ENCODE measurements at regions not wholly inside any gene's neighbourhood (a gene's known extent, or its start where the extent isn't known, plus 50 kb on each side); places are given as distances from the start of the nearest gene placed in this dataset.

GRCh38 chr6:92827104-92827503, 592.3 kb downstream of the EPHA7 start:
- no peaks in the 10 kb centered on the region for H4K20me1 ChIP-seq (ENCODE audit: insufficient read depth, low read length)

GRCh38 chr6:92826633-92827032, 592.7 kb downstream of the EPHA7 start:
- no peaks in the 10 kb centered on the region for H4K20me1 ChIP-seq (ENCODE audit: insufficient read depth, low read length)
- no peak overlapping the region for H3K4me2 ChIP-seq (ENCODE audit: low read depth, low read length)
- no peaks in the 10 kb centered on the region for H3K27me3 ChIP-seq (replicated peaks; ENCODE audit: insufficient read depth, low read length)
- H2AFZ ChIP-seq (ENCODE audit: low read length) = 0 out of 2 replicates have a peak overlapping the region, but pooled peaks have one; percentile 15
- H3K9me3 ChIP-seq (replicated peaks; ENCODE audit: insufficient read depth, low read length) = no peaks in the 10 kb centered on the region
- H3K36me3 ChIP-seq (replicated peaks; ENCODE audit: insufficient read depth, low read length) = no peaks in the 10 kb centered on the region
- no peaks in the 10 kb centered on the region for H3K79me2 ChIP-seq (ENCODE audit: low read length)
- no peaks in the 10 kb centered on the region for H3K4me1 ChIP-seq (ENCODE audit: low read length)
- no peak overlapping the region for H3K27ac ChIP-seq (ENCODE audit: low read length)
- no peaks in the 10 kb centered on the region for H3K9me2 ChIP-seq (replicated peaks; ENCODE audit: insufficient read depth, low read length)
- no peaks in the 10 kb centered on the region for H3F3A ChIP-seq (ENCODE audit: insufficient read depth, low read length)
- no peak for DNase-seq
- H3K9ac ChIP-seq (ENCODE audit: low read length) = no peak overlapping the region
- H3K4me3 ChIP-seq (ENCODE audit: low read length) = no peak overlapping the region
- TF ChIP-seq EZH2 (optimal IDR thresholded peaks at IDR 0.05; ENCODE audit: low read depth, low read length) (no peak), EZH2phosphoT487 (IDR thresholded peaks at IDR 0.05; ENCODE audit: low read length) (no peak), CTCF (IDR thresholded peaks at IDR 0.05; ENCODE audit: low read length) (no peak)

More at GRCh38 chr6:92827104-92827503, 592.3 kb downstream of the EPHA7 start:
- no peak overlapping the region for H3K9ac ChIP-seq (ENCODE audit: low read length)
- TF ChIP-seq CTCF (IDR thresholded peaks at IDR 0.05; ENCODE audit: low read length) = no peak
- TF ChIP-seq EZH2phosphoT487 (IDR thresholded peaks at IDR 0.05; ENCODE audit: low read length) = no peak
- TF ChIP-seq EZH2 (optimal IDR thresholded peaks at IDR 0.05; ENCODE audit: low read depth, low read length) = no peak
- no peaks in the 10 kb centered on the region for H3K9me2 ChIP-seq (replicated peaks; ENCODE audit: insufficient read depth, low read length)
- H3K4me2 ChIP-seq (ENCODE audit: low read depth, low read length) = no peak overlapping the region
- no peaks in the 10 kb centered on the region for H3K9me3 ChIP-seq (replicated peaks; ENCODE audit: insufficient read depth, low read length)
- no peak for DNase-seq
- H3K79me2 ChIP-seq (ENCODE audit: low read length) = no peaks in the 10 kb centered on the region
- no peaks in the 10 kb centered on the region for H3K27me3 ChIP-seq (replicated peaks; ENCODE audit: insufficient read depth, low read length)
- no peaks in the 10 kb centered on the region for H3K4me1 ChIP-seq (ENCODE audit: low read length)
- no peak overlapping the region for H3K27ac ChIP-seq (ENCODE audit: low read length)
- no peak overlapping the region for H3K4me3 ChIP-seq (ENCODE audit: low read length)
- H3K36me3 ChIP-seq (replicated peaks; ENCODE audit: insufficient read depth, low read length) = no peaks in the 10 kb centered on the region
- H3F3A ChIP-seq (ENCODE audit: insufficient read depth, low read length) = no peaks in the 10 kb centered on the region
- 0 out of 2 replicates have a peak overlapping the region, but pooled peaks have one; percentile 15 for H2AFZ ChIP-seq (ENCODE audit: low read length)

GRCh38 chr6:92822222-92822621, 597.1 kb downstream of the EPHA7 start:
- Histone ChIP-seq H3F3A (ENCODE audit: insufficient read depth, low read length) (no peaks in the 10 kb centered on the region), H3K27me3 (replicated peaks; ENCODE audit: insufficient read depth, low read length) (no peaks in the 10 kb centered on the region), H3K36me3 (replicated peaks; ENCODE audit: insufficient read depth, low read length) (no peaks in the 10 kb centered on the region), H3K9me2 (replicated peaks; ENCODE audit: insufficient read depth, low read length) (no peaks in the 10 kb centered on the region), H3K4me3 (ENCODE audit: low read length) (no peak overlapping the region), H3K4me2 (ENCODE audit: low read depth, low read length) (no peak overlapping the region), H3K27ac (ENCODE audit: low read length) (no peak overlapping the region), H3K4me1 (ENCODE audit: low read length) (no peaks in the 10 kb centered on the region), H3K9me3 (replicated peaks; ENCODE audit: insufficient read depth, low read length) (no peaks in the 10 kb centered on the region), H2AFZ (ENCODE audit: low read length) (no peak overlapping the region), H3K79me2 (ENCODE audit: low read length) (no peaks in the 10 kb centered on the region), H3K9ac (ENCODE audit: low read length) (no peak overlapping the region), H4K20me1 (ENCODE audit: insufficient read depth, low read length) (no peaks in the 10 kb centered on the region)
- no peak for DNase-seq
- TF ChIP-seq CTCF (IDR thresholded peaks at IDR 0.05; ENCODE audit: low read length) (no peak), EZH2 (optimal IDR thresholded peaks at IDR 0.05; ENCODE audit: low read depth, low read length) (no peak), EZH2phosphoT487 (IDR thresholded peaks at IDR 0.05; ENCODE audit: low read length) (no peak)

Measured in MM.1S (cell line).